Activated CD4-positive, alpha-beta T cell treated with anti-CD3 and anti-CD28 coated beads, Interleukin-2, amount 10 ng/mL, durations not matched to agents 7 days and 5 days (primary cell): ENCODE measurements at regions not wholly inside any gene's neighbourhood (a gene's known extent, or its start where the extent isn't known, plus 50 kb on each side); places are given as distances from the start of the nearest gene placed in this dataset.

ENCODE experiments used
- CTCF ChIA-PET: fragments of 350-600 bp; sonication (Branson Sonifier 250); formaldehyde crosslinking; loops from one replicate; lab custom pipeline; 2021; ENCODE audit warnings: antibody characterized with exemption; lab: Charles Lee
- POLR2A ChIA-PET: fragments of 350-600 bp; sonication (Branson Sonifier 250); formaldehyde crosslinking; loops from one replicate; lab custom pipeline; 2021; ENCODE audit warnings: antibody characterized with exemption; lab: Charles Lee
- DNase-seq: peaks from one replicate; pipeline ENCODE4 v3.0.0-alpha.2; 2020
- H3K27ac Mint-ChIP-seq: one replicate; pipeline ENCODE4 v1.8.0; 2021; ENCODE audit warnings: mild to moderate bottlenecking, moderate library complexity, mixed read lengths
- H3K27me3 Mint-ChIP-seq: one replicate; pipeline ENCODE4 v1.8.0; 2021; ENCODE audit warnings: mixed read lengths
- H3K36me3 Mint-ChIP-seq: one replicate; pipeline ENCODE4 v1.8.0; 2021; ENCODE audit warnings: low read depth, mixed read lengths
- H3K4me1 Mint-ChIP-seq: one replicate; pipeline ENCODE4 v1.8.0; 2021; ENCODE audit warnings: mixed read lengths
- H3K4me3 Mint-ChIP-seq: one replicate; pipeline ENCODE4 v1.8.0; 2021; ENCODE audit warnings: mild to moderate bottlenecking, moderate library complexity, mixed read lengths
- H3K9me3 Mint-ChIP-seq: one replicate; pipeline ENCODE4 v1.8.0; 2021; ENCODE audit warnings: mixed read lengths

GRCh38 chr6:28585335-28585734 lies 59.7 kb downstream of the GPX5 start:
- H3K9me3 Mint-ChIP-seq = peaks cover 2% of the 10 kb centered on the region
- no peak overlapping the region for H3K4me3 Mint-ChIP-seq
- no peak overlapping the region for H3K27ac Mint-ChIP-seq
- DNase-seq = no peak
- ChIA-PET POLR2A (no interaction called here), CTCF (interaction anchor here (0.6 kb wide), 1 partner anchor 1151 kb away, joined by 3 read pairs; no protein-coding TSS in a partner anchor)
- H3K27me3 Mint-ChIP-seq = peaks cover 44% of the 10 kb centered on the region
- peaks cover 38% of the 10 kb centered on the region for H3K4me1 Mint-ChIP-seq
- H3K36me3 Mint-ChIP-seq = peaks cover 12% of the 10 kb centered on the region

GRCh38 chr6:28586324-28586723 lies 60.6 kb downstream of the GPX5 start:
- Mint-ChIP-seq H3K27me3 (peaks cover 52% of the 10 kb centered on the region), H3K4me3 (peak overlapping the region; percentile 75), H3K36me3 (peaks cover 13% of the 10 kb centered on the region), H3K27ac (no peak overlapping the region), H3K4me1 (peaks cover 39% of the 10 kb centered on the region), H3K9me3 (peaks cover 2% of the 10 kb centered on the region)
- no peak for DNase-seq
- CTCF ChIA-PET = interaction anchor here (1.1 to 1.6 kb wide), 2 partner anchors 21 to 44 kb away, joined by 3 read pairs; no protein-coding TSS in a partner anchor
- POLR2A ChIA-PET = no interaction called here

- Mint-ChIP-seq H3K4me3 (peak overlapping the region; percentile 75), H3K4me1 (peaks cover 39% of the 10 kb centered on the region), H3K36me3 (peaks cover 13% of the 10 kb centered on the region), H3K27me3 (peaks cover 60% of the 10 kb centered on the region), H3K9me3 (peaks cover 2% of the 10 kb centered on the region), H3K27ac (peak overlapping the region; percentile 70)
- POLR2A ChIA-PET = no interaction called here
- CTCF ChIA-PET = interaction anchor here (1.1 to 1.6 kb wide), 2 partner anchors 20 to 45 kb away, joined by 3 read pairs; no protein-coding TSS in a partner anchor
- DNase-seq = peak; percentile 69
Observed at GRCh38 chr6:28586962-28587745, 61.5 kb downstream of the GPX5 start.

- no peak overlapping the region for H3K27ac Mint-ChIP-seq
- POLR2A ChIA-PET = no interaction called here
- H3K4me1 Mint-ChIP-seq = peaks cover 39% of the 10 kb centered on the region
- peaks cover 63% of the 10 kb centered on the region for H3K27me3 Mint-ChIP-seq
- H3K36me3 Mint-ChIP-seq = peaks cover 13% of the 10 kb centered on the region
- peak overlapping the region; percentile 75 for H3K4me3 Mint-ChIP-seq
- DNase-seq = no peak
- CTCF ChIA-PET = interaction anchor here (1.1 to 1.6 kb wide), 2 partner anchors 19 to 45 kb away, joined by 3 read pairs; no protein-coding TSS in a partner anchor
- H3K9me3 Mint-ChIP-seq = peaks cover 2% of the 10 kb centered on the region
Observed at GRCh38 chr6:28587746-28588075, 62.0 kb downstream of the GPX5 start.

- Mint-ChIP-seq H3K4me1 (peaks cover 39% of the 10 kb centered on the region), H3K36me3 (peaks cover 13% of the 10 kb centered on the region), H3K9me3 (peaks cover 2% of the 10 kb centered on the region), H3K27ac (no peak overlapping the region), H3K27me3 (peaks cover 68% of the 10 kb centered on the region), H3K4me3 (peak overlapping the region; percentile 4)
- ChIA-PET CTCF (no interaction called here), POLR2A (no interaction called here)
- no peak for DNase-seq
Observed at GRCh38 chr6:28588666-28589065, 63.0 kb downstream of the GPX5 start.

- POLR2A ChIA-PET = no interaction called here
- Mint-ChIP-seq H3K4me1 (peaks cover 39% of the 10 kb centered on the region), H3K27me3 (peaks cover 68% of the 10 kb centered on the region), H3K4me3 (peak overlapping the region; percentile 4), H3K36me3 (peaks cover 13% of the 10 kb centered on the region), H3K27ac (peak overlapping the region; percentile 21), H3K9me3 (peaks cover 2% of the 10 kb centered on the region)
- CTCF ChIA-PET = interaction anchor here (1.0 to 1.3 kb wide), 3 partner anchors 8 to 426 kb away, joined by 3 to 5 read pairs (median 4); no protein-coding TSS in a partner anchor
- DNase-seq = peak; percentile 19
Observed at GRCh38 chr6:28589234-28589956, 63.7 kb downstream of the GPX5 start.

- POLR2A ChIA-PET = no interaction called here
- Mint-ChIP-seq H3K36me3 (peaks cover 13% of the 10 kb centered on the region), H3K4me3 (peak overlapping the region; percentile 4), H3K27me3 (peaks cover 66% of the 10 kb centered on the region), H3K27ac (peak overlapping the region; percentile 21), H3K9me3 (peaks cover 2% of the 10 kb centered on the region), H3K4me1 (peaks cover 39% of the 10 kb centered on the region)
- CTCF ChIA-PET = interaction anchor here (1.0 to 1.3 kb wide), 4 partner anchors 9 to 426 kb away, joined by 3 to 5 read pairs (median 4); no protein-coding TSS in a partner anchor
- no peak for DNase-seq
Observed at GRCh38 chr6:28589957-28590349, 64.3 kb downstream of the GPX5 start.

- H3K27me3 Mint-ChIP-seq = peaks cover 43% of the 10 kb centered on the region
- CTCF ChIA-PET = interaction anchor here (1.0 kb wide), 2 partner anchors 10 to 48 kb away, joined by 3 read pairs; no protein-coding TSS in a partner anchor
Observed at GRCh38 chr6:28597217-28597835, 71.6 kb downstream of the GPX5 start.

GRCh38 chr6:28597924-28598722 lies 72.4 kb downstream of the GPX5 start:
- peaks cover 7% of the 10 kb centered on the region for H3K4me1 Mint-ChIP-seq
- CTCF ChIA-PET = interaction anchor here (1.0 kb wide), 2 partner anchors 9 to 48 kb away, joined by 3 read pairs; no protein-coding TSS in a partner anchor
- peaks cover 38% of the 10 kb centered on the region for H3K27me3 Mint-ChIP-seq
- H3K9me3 Mint-ChIP-seq = peaks cover 4% of the 10 kb centered on the region
- H3K27ac Mint-ChIP-seq = no peak overlapping the region
- POLR2A ChIA-PET = no interaction called here
- H3K36me3 Mint-ChIP-seq = peaks cover 3% of the 10 kb centered on the region
- no peak overlapping the region for H3K4me3 Mint-ChIP-seq
- no peak for DNase-seq

More at GRCh38 chr6:28597217-28597835, 71.6 kb downstream of the GPX5 start:
- Mint-ChIP-seq H3K4me3 (no peak overlapping the region), H3K9me3 (peaks cover 4% of the 10 kb centered on the region), H3K27ac (no peak overlapping the region), H3K4me1 (peaks cover 7% of the 10 kb centered on the region), H3K36me3 (peaks cover 3% of the 10 kb centered on the region)
- no peak for DNase-seq
- POLR2A ChIA-PET = no interaction called here

GRCh38 chr6:28598757-28599686 lies 73.3 kb downstream of the GPX5 start:
- Mint-ChIP-seq H3K36me3 (peaks cover 3% of the 10 kb centered on the region), H3K27me3 (peaks cover 37% of the 10 kb centered on the region), H3K9me3 (peaks cover 4% of the 10 kb centered on the region), H3K4me3 (no peak overlapping the region), H3K27ac (no peak overlapping the region), H3K4me1 (peaks cover 7% of the 10 kb centered on the region)
- POLR2A ChIA-PET = no interaction called here
- CTCF ChIA-PET = no interaction called here
- no peak for DNase-seq

- peaks cover 7% of the 10 kb centered on the region for H3K4me1 Mint-ChIP-seq
- ChIA-PET POLR2A (no interaction called here), CTCF (no interaction called here)
- H3K27me3 Mint-ChIP-seq = peaks cover 40% of the 10 kb centered on the region
- H3K9me3 Mint-ChIP-seq = peaks cover 4% of the 10 kb centered on the region
- DNase-seq = no peak
- no peak overlapping the region for H3K4me3 Mint-ChIP-seq
- H3K27ac Mint-ChIP-seq = no peak overlapping the region
- H3K36me3 Mint-ChIP-seq = peaks cover 3% of the 10 kb centered on the region
Observed at GRCh38 chr6:28600245-28600644, 74.6 kb downstream of the GPX5 start.
